A549 (cell line): ENCODE measurements at regions not wholly inside any gene's neighbourhood (a gene's known extent, or its start where the extent isn't known, plus 50 kb on each side); places are given as distances from the start of the nearest gene placed in this dataset.
"Not testable (repeated sequence)": the region's sequence is repeated elsewhere in the genome, so short reads cannot be mapped to it uniquely, and the experiment has no call there.

Experiments
- ATAC-seq, 2 experiments: fragments of 200-7000 bp in 1 of 2; fragments of >200 bp in 1 of 2; cut with Nextera tagmentation in 1 of 2; cut with Tn5 transposase in 1 of 2; 3 replicates each; pipeline versions ENCODE4 v1.8.0 to v1.9.1; 2018 to 2020; ENCODE audit warnings: mild to moderate bottlenecking in 1 of 2, moderate library complexity in 1 of 2
- CTCF ChIA-PET: fragments of 300-600 bp; sonication (Branson Sonifier 250); formaldehyde crosslinking; extraction: SDS; loops from one replicate; lab custom pipeline; 2021; ENCODE audit warnings: antibody characterized with exemption, inconsistent platforms; lab: Yijun Ruan, JAX
- POLR2A ChIA-PET: fragments of 350-600 bp; formaldehyde crosslinking; extraction: SDS; loops from one replicate; lab custom pipeline; 2021; ENCODE audit warnings: antibody characterized with exemption, inconsistent platforms; lab: Yijun Ruan, JAX
- DNase-seq, 2 experiments: peaks; one replicate each; pipeline versions ENCODE4 v3.0.0 to v3.0.0-alpha.2; 2011 to 2016; ENCODE audit warnings: low read depth in 1 of 2, low spot score in 1 of 2
- FAIRE-seq: peaks from 2 replicates; lab custom pipeline; 2011; peaks lifted over from hg19 to GRCh38; lab: Jason Lieb, UNC
- H3K27ac ChIP-seq, 2 experiments: fragments of >200 bp; sonication (Bioruptor Twin); formaldehyde crosslinking; 3 replicates each; pipeline ENCODE4 v1.5.1; 2016 to 2017
- H3K4me1 ChIP-seq: fragments of >200 bp; sonication (Bioruptor Twin); formaldehyde crosslinking; 3 replicates; pipeline ENCODE4 v1.6.1; 2016
- H3K4me2 ChIP-seq: fragments of >200 bp; sonication (Bioruptor Twin); formaldehyde crosslinking; 3 replicates; pipeline ENCODE4 v1.6.1; 2016
- H3K4me3 ChIP-seq: fragments of >200 bp; sonication (Bioruptor Twin); formaldehyde crosslinking; 3 replicates; pipeline ENCODE4 v1.5.1; 2016
- H3K9me3 ChIP-seq: fragments of >200 bp; sonication (Bioruptor Twin); formaldehyde crosslinking; 3 replicates; pipeline ENCODE4 v1.6.1; 2016
- BCL3 ChIP-seq: fragments of >200 bp; sonication (Bioruptor Twin); formaldehyde crosslinking; IDR thresholded peaks from 3 replicates; pipeline ENCODE4 v1.6.1; 2016
- CHD2 ChIP-seq: fragments of 150-350 bp; IDR thresholded peaks from 2 replicates; pipeline ENCODE4 v1.6.1; 2014; ENCODE audit warnings: low read length; ENCODE audit not compliant: partially characterized antibody
- E2F6 ChIP-seq: IDR thresholded peaks from 2 replicates; pipeline ENCODE4 v1.6.1; 2012; ENCODE audit warnings: low read depth, borderline replicate concordance
- ELK1 ChIP-seq: fragments of 150-350 bp; IDR thresholded peaks from 2 replicates; pipeline ENCODE4 v1.6.1; 2014; ENCODE audit warnings: low read depth, mild to moderate bottlenecking, low read length
- FOSB ChIP-seq: fragments of 250-450 bp; sonication (Bioruptor Pico); IDR thresholded peaks from 2 replicates; pipeline ENCODE4 v1.5.0; 2020; ENCODE audit warnings: mild to moderate bottlenecking, moderate library complexity
- FOXS1 ChIP-seq: fragments of 250-450 bp; sonication (Bioruptor Pico); IDR thresholded peaks from 2 replicates; pipeline ENCODE4 v1.5.0; 2020; ENCODE audit warnings: mild to moderate bottlenecking, moderate library complexity
- HDAC2 ChIP-seq: fragments of 200-600 bp; sonication (generic); IDR thresholded peaks from 2 replicates; pipeline ENCODE4 v1.6.1; 2016
- HEYL ChIP-seq: fragments of 250-450 bp; sonication (Bioruptor Pico); IDR thresholded peaks from 2 replicates; pipeline ENCODE4 v1.8.0; 2021; ENCODE audit warnings: mild to moderate bottlenecking, moderate library complexity
- HMGXB4 ChIP-seq: fragments of 250-450 bp; sonication (Bioruptor Pico); IDR thresholded peaks from 2 replicates; pipeline ENCODE4 v1.5.0; 2021; ENCODE audit warnings: mild to moderate bottlenecking, moderate library complexity, borderline replicate concordance
- HOXA7 ChIP-seq: fragments of 250-450 bp; sonication (Bioruptor Pico); IDR thresholded peaks from 2 replicates; pipeline ENCODE4 v1.5.0; 2020; ENCODE audit warnings: mild to moderate bottlenecking, moderate library complexity
- KDM1A ChIP-seq: fragments of 200-600 bp; sonication (generic); IDR thresholded peaks from 2 replicates; pipeline ENCODE4 v1.6.1; 2016; ENCODE audit warnings: low read depth, mild to moderate bottlenecking
- KDM5A ChIP-seq: fragments of 200-600 bp; sonication (generic); IDR thresholded peaks from 2 replicates; pipeline ENCODE4 v1.6.1; 2016; ENCODE audit warnings: antibody characterized with exemption, mild to moderate bottlenecking
- PHF8 ChIP-seq: fragments of 200-600 bp; sonication (generic); IDR thresholded peaks from 2 replicates; pipeline ENCODE4 v1.6.1; 2016; ENCODE audit warnings: low read depth, mild to moderate bottlenecking, antibody characterized with exemption, moderate library complexity, borderline replicate concordance
- POLR2AphosphoS2 ChIP-seq: conservative IDR thresholded peaks from 2 replicates; pipeline ENCODE4 v1.6.1; 2012; ENCODE audit warnings: low read length, improper control_type of control experiment, inconsistent platforms
- SMC3 ChIP-seq: fragments of >200 bp; sonication (Bioruptor Twin); formaldehyde crosslinking; IDR thresholded peaks from 3 replicates; pipeline ENCODE4 v1.6.1; 2018; ENCODE audit warnings: inconsistent platforms
- ZC3H11A ChIP-seq: fragments of 450-650 bp; IDR thresholded peaks from 2 replicates; pipeline ENCODE4 v1.6.1; 2014; ENCODE audit warnings: antibody characterized with exemption, mild to moderate bottlenecking
- WGBS: methylation state at CpG from one replicate; pipeline ENCODE4 v1.1.6; 2017; ENCODE audit errors: missing lambda C conversion rate; 5-methylcytosine and 5-hydroxymethylcytosine counted together
- TF ChIP-seq, protein P1 (sequence below): IDR thresholded peaks from 2 replicates; pipeline ENCODE4 v1.6.1; 2012
- TF ChIP-seq, protein P2 (sequence below): fragments of >200 bp; sonication (Bioruptor Twin); formaldehyde crosslinking; IDR thresholded peaks from 2 replicates; pipeline ENCODE4 v1.6.1; 2016
- TF ChIP-seq, protein P3 (sequence below): fragments of 450-650 bp; IDR thresholded peaks from 2 replicates; pipeline ENCODE4 v1.6.1; 2014; ENCODE audit warnings: antibody characterized with exemption

DNA sequence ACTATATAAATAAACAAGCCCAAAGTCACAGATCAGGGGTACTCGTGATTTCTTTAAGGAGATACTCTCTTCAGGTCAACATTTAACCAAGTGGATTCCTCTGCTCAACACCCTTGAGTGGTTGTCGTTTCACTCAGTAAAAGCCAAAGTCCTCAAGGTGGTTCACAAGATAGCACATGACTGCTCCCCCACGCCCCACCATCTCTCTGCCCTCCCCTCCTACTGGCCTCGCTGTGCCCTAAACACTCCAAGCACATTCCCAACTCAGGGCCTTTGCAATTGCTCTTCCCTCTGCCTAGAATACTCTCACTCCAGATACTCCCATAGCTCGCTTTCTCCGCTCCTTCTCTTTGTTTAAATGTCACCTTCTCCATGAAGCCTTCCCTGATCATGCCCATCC is 72.1 kb upstream of the FHIP2A start (continued):
- TF ChIP-seq BCL3 (no peak), POLR2AphosphoS2 (no peak), FOSB (no peak), SMC3 (no peak)
- TF ChIP-seq, protein P1, sequence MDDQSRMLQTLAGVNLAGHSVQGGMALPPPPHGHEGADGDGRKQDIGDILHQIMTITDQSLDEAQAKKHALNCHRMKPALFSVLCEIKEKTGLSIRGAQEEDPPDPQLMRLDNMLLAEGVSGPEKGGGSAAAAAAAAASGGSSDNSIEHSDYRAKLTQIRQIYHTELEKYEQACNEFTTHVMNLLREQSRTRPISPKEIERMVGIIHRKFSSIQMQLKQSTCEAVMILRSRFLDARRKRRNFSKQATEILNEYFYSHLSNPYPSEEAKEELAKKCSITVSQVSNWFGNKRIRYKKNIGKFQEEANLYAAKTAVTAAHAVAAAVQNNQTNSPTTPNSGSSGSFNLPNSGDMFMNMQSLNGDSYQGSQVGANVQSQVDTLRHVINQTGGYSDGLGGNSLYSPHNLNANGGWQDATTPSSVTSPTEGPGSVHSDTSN = no peak

DNA sequence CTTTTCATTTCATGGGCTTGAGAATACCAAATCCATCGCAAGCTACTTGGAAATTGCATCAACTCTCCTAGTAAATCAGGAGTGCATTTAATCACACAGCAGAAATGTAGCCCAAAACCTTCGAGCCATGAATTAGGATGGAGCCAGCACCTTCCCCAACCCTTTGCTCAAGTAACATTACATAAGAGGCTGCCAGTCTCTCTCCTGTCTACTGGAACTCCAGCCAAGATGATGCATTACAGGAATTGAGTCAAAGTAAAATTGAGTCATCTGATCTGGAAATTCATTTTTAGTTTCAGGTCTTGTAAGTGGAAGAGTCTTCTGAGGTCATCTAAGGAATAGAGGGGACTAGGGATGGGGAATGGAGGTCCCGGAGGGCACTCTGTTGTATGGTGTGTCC is 69.7 kb upstream of the FHIP2A start:
- H3K27ac ChIP-seq = no peak overlapping the region
- ChIA-PET POLR2A (no interaction called here), CTCF (interaction anchor here (1.0 to 1.5 kb wide), 2 partner anchors 34 to 70 kb away, joined by 3 to 4 read pairs; partner anchors contain the start of gene FHIP2A)
- no peak overlapping the region for H3K4me2 ChIP-seq
- TF ChIP-seq CHD2 = no peak
- no peak for TF ChIP-seq FOXS1 (CRISPR knock-in tag)
- TF ChIP-seq, protein P2, sequence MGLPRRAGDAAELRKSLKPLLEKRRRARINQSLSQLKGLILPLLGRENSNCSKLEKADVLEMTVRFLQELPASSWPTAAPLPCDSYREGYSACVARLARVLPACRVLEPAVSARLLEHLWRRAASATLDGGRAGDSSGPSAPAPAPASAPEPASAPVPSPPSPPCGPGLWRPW = no peak
- no peak for TF ChIP-seq SMC3
- no peak for TF ChIP-seq FOSB
- no peak for TF ChIP-seq E2F6
- no peak for TF ChIP-seq HDAC2
- TF ChIP-seq, protein P1 = no peak
- TF ChIP-seq ZC3H11A = no peak
- no peak for TF ChIP-seq HOXA7 (CRISPR knock-in tag)
- TF ChIP-seq PHF8 = no peak
- TF ChIP-seq KDM1A = no peak
- TF ChIP-seq, protein P3, sequence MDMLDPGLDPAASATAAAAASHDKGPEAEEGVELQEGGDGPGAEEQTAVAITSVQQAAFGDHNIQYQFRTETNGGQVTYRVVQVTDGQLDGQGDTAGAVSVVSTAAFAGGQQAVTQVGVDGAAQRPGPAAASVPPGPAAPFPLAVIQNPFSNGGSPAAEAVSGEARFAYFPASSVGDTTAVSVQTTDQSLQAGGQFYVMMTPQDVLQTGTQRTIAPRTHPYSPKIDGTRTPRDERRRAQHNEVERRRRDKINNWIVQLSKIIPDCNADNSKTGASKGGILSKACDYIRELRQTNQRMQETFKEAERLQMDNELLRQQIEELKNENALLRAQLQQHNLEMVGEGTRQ = no peak
- no peak for TF ChIP-seq HEYL (CRISPR knock-in tag)
- no peak for TF ChIP-seq KDM5A
- no peak for TF ChIP-seq HMGXB4
- no peak for TF ChIP-seq ELK1
- H3K4me1 ChIP-seq = peaks cover 11% of the 10 kb centered on the region; the same call in 2 of the 3 replicates
- ATAC-seq = no peak
- no peak for FAIRE-seq
- H3K4me3 ChIP-seq = no peak overlapping the region
- no peaks in the 10 kb centered on the region for H3K9me3 ChIP-seq
- WGBS = 83% methylated on average over 3 of the region's 3 CpGs
- DNase-seq = no peak

- FAIRE-seq, ATAC-seq, DNase-seq, H3K4me2 ChIP-seq, H3K9me3 ChIP-seq, H3K27ac ChIP-seq, POLR2A ChIA-PET, H3K4me3 ChIP-seq: not testable (repeated sequence)
- CTCF ChIA-PET = interaction anchor here (1.0 to 1.5 kb wide), 2 partner anchors 33 to 69 kb away, joined by 3 to 4 read pairs; partner anchors contain the start of gene FHIP2A
- H3K4me1 ChIP-seq = peaks cover 11% of the 10 kb centered on the region; the same call in 2 of the 3 replicates
- 72% methylated on average over 1 of the region's 1 CpG for WGBS
Measured at GRCh38 chr10:114752570-114752969, 69.0 kb upstream of the FHIP2A start.
